Daoy (cell line): ENCODE measurements at regions not wholly inside any gene's neighbourhood (a gene's known extent, or its start where the extent isn't known, plus 50 kb on each side); places are given as distances from the start of the nearest gene placed in this dataset.
"Not testable (repeated sequence)": the region's sequence is repeated elsewhere in the genome, so short reads cannot be mapped to it uniquely, and the experiment has no call there.

Experiments
- DNase-seq: peaks from one replicate; pipeline ENCODE4 v3.0.0-alpha.2; 2015; ENCODE audit warnings: low read depth

DNA sequence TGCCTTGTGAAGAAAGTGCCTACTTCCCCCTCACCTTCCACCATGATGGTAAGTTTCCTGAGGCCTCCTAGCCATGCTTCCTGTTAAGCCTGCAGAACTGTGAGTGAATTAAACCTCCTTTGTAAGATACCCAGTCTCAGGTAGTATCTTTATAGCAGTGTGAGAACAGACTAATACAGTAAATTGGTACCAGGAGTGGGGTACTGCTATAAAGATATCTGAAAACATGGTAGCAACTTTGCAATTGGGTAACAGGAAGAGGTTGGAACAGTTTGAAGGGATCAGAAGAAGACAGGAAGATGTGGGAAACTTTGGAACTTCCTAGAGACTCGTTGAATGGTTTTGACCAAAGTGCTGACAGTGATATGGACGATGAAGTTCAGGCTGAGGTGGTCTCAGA is 550.3 kb upstream of the ADAMTS5 start:
- DNase-seq, result not testable (repeated sequence)

DNA sequence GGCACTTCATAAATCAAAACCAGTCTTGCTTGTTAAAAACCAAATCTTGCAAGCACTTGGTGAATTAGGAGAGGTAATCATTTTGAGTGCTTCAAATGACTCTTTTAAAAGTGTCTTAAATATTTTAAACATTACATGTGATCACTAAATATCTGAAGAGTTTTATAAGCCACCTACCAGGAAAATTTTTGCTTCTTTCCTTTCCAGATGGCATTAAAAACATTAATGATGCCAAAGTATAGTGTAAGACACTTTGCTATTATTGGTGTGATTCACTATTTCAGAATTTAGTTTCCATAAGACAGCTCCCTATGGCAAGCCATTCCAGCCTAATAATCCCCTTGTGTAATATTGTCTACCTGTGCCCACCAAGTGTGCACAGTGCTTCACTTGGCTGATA is 548.8 kb upstream of the ADAMTS5 start:
- no peak for DNase-seq

DNA sequence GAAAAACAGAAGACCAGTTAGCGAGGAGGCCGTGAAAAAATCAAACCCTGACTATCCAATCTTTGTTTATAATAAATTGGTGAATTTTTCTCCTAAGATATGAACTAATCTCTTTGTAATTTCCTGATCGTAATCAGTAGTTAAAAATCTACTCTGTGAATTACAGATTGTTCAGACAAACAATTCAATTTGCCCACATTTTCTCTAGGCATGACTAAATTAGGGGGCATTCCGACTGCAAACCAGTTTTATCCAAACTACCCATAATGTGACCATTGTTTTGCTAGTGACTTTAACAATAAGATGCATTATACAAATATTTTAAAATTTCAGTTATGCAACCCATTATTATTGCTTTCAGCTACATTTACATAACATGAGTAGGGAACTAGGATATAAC is 546.9 kb upstream of the ADAMTS5 start:
- DNase-seq, result no peak

DNA sequence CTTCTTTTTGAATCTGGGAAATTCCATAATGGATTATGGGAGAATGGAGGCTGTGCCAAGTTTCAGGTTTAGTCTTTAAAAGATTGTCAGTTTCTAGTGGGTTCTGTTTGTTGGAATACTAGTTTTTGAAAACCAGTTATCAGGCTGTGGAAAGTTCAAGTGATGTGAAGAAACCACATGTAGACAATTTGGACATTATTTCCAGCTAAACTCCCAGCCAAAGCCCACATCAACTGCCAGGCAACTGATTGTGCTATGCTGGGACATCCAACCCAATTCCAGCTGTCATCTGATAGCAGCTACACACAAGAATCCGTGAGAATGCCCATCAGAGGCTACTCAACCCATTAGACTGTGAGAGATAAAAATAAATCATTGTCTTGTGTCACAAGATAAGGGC is 546.1 kb upstream of the ADAMTS5 start:
- peak; percentile 11 for DNase-seq

DNA sequence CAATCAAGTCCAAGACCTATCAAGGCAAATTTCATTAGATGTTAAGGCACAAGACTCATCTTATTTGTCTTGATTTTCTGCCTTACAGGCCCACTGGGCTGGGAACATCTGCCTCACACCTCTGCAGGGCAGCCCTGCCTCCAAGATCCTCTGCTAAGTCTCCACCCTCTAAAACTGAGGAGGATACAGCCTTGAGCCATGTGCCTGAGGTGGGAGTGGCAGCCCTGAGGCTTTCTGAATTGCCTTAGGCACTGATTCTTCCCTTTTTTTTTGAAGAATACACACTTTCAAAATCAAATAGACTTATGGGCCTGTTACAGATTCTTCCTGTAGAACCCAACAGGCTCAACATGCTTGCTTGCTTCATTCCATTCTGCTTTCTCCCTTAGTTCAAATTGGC is 544.3 kb upstream of the ADAMTS5 start:
- no peak for DNase-seq

DNA sequence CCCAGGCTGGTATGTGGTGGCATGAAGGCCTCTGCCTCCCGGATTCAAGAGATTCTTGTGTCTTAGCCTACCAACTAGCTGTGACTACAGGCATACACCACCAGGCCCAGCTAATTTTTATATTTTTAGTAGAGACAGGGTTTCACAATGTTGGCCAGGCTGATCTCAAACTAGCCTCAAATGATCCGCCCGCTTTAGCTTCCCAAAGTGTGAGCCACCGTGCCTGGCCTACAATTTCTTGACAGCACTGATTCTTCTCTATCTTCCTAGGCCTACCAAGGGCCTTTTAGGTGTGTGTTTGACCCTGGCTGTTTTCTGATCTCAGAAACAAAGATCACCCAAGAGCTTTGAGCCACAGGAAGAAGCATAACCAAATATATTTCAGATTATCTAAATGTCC is 540.8 kb upstream of the ADAMTS5 start:
- no peak for DNase-seq

DNA sequence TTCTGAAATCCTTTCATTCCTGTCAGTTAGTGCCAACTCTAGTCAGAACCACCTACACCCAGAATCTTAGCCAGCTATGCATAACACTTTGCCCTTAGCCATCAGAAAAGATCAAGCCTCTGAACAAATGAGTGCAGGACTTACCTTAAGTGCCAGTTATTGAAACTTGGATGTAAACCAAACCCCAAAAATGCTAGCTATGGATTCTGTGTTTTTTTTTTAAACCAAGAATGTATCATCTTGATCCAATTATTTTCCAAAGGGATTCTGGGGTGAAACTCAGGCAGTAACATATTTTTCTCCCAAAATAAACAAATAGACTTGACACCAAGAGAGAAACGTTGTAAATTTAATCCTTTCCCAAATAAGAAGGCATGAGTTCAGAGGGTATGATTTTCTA is 538.6 kb upstream of the ADAMTS5 start:
- DNase-seq, result peak; percentile 34

DNA sequence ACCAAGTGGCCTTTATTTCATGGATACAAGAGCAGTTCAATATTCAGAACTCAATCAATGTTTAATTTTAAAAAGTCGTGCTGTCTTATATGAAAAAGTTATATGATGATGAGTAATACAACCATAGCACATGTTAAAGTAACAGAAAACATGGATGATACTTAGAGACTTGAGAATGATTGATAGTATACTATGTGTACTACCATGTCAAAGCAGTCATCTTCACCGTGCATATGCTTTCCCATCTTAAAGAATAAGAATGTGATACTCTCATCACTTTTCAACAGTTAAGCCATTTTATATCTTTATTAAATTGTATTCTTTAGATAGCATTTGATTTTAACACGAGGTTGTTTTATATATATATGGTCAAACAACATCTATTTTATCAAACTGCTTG is 535.9 kb upstream of the ADAMTS5 start:
- no peak for DNase-seq

DNA sequence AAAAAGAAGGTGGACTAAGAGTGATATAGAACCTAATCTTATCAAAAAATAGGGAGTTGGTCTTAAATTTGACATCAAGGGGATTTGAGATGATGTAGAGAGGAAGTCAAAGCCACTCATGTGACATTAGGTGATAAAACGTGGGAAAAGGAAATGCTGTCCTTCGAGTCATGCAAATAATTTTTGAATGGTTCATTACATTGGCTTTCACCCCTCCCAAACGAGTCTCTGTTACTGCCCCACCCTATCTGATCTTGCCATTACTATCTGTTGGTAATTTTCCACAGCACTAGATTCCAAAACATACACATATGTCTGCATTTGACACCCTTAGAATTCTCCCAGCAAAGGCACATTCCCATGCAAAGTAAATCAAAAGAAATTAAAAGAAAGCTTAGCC is 531.1 kb upstream of the ADAMTS5 start:
- DNase-seq, result no peak

DNA sequence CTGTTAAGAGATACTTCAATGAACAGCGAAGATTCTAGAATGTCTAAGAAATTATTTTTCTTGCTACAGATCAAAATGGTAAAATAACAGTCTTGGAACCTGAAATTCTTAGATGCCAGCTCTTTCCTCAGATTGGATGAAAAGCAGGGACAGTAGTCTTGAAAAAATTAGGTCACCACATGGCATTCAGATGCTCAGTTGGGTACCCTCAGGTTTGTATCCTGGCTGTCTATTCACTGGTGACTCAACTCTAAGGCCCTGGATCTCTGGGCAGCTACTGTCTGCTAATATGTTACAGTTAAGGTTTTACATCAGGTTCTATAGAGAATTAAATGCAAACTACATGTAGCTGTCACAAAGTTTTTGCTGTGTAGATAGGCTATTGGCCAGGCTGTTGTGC is 528.9 kb upstream of the ADAMTS5 start:
- DNase-seq, result no peak

DNA sequence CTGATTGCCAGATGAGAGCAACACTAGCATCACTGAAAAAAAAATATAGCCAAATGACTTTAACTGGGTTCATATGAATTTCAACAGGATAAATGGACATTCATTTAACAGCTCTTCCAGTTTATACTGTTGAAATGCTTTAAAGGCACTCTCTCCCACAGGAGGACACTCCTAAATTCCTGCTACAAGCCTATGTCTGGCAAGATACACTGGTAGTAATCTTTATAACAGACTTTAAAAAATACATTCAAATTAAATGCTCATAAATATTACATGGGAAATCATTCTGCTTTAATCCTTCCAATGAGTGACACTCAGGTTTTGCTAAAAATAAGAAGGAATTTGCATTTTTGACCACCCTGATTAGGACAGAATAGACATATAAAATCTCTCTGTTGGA is 526.7 kb upstream of the ADAMTS5 start:
- no peak for DNase-seq

DNA sequence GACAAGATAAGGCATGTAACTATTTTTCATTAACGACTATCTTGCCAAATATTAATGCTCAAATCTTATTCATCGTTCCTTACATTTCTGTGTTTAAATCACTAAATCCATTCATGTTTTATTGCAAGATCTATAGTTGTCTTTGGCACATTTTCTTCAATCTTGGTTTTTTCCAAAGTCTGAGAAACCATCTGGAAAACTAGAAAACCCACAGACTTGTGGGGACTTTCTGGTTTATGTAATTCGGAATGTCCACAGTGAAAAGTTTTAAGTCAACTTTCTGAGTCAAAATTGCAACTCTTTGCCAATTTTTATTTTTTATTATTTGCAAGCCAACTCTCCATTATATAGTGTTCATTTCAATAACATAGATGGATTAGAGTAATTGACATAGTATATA is 520.8 kb upstream of the ADAMTS5 start:
- DNase-seq, result no peak

DNA sequence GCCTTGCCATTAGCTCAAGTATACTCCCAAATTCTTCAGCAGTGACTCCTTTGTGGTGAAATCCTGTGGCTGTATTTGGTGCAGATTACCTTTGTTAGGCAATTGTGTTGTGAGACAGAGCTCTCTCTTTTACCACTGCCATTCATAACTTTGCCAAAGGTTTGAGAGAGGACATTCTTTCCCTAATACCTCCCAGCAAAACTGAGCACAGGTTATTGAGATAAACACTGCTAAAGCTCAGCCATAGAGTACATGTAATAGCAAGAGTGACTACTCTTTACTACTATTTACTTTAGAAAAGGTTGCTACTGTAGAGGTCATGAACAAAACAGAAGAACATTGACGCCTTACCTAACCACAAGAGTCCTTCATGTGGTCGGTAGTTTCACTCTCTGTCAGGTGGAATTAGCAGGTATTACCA is 514.0 kb upstream of the ADAMTS5 start:
- DNase-seq, result peak; percentile 34

DNA sequence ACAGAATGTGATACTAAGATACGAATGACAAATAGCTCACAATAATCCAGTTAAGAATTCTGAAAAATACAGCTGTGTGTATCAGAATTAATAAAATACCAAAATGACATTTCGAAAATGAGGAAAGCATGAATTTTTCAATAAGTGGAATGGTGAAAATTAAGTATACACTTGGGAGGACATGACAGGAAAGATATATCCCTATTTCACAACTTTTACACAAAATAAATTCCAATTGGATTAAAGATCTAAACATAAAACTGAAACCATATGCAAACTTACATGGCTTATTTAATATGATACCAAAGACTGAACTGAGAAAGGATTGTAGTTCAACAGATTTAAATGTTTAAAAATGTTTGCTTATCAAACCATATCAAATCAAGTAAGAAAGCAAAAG is 510.4 kb upstream of the ADAMTS5 start:
- DNase-seq, result no peak

DNA sequence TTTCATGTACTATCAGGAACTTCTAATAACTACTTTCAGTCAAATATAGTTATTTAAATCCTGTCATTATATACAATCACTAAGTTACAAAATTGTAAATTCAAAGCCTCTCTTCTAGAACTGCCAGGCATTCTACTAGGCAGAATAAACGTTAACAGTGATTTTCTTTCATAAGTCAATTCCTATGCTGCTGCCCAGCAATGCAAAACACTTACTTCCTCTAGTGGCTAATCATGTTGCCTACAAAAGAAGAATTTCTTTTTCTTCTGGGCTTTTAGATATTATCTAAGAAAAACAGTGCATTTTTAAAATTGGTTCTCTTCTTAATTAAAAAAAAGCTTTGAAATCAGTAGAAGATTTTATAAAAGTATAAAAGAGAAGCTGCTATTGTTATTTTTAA is 509.8 kb upstream of the ADAMTS5 start:
- no peak for DNase-seq

DNA sequence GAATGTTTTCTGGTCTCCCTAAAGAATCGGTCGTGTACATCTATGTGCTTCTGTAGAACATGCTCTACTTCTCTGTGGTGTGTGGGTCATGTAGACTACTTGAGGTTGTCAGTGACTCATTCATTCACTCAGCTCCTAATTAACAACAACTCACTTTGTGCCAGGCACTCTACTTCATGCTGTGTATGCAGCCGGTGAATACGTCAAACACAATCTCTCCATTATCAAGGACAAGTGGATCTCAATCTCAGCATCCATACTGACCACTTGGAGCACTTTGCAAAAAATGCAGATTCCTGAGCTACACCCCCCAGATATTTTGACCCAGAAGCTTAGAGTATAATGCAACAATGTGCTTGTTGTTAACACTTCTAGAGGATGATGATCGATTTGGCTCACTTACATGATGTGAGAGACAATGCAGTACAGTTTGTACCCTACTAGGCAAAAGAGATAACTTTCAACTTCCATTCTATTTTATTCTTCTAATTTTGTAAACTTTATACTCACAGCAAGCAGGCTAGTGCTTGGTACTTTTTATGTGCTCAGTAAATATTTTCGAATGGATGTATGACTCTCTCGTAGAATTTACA is 508.6 kb upstream of the ADAMTS5 start:
- peak; percentile 26 for DNase-seq

DNA sequence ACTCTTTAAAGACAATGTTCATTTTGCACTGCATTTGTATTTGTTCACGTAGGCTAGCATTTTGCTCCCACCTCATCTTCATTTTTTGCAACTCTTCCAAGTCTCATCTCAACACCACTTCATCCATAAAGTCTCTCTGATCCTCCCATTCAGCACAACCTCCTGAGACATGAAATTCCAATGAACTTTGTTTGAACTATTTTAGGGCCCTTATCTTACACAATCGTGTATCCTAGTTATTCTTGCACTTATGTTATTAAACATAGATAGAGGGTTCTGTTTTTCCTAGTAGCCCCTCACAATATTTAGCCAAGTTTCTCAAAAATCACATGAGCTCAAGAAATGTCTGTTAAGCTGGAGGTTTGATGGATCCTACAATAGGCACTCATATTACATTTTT is 500.5 kb upstream of the ADAMTS5 start:
- no peak for DNase-seq

DNA sequence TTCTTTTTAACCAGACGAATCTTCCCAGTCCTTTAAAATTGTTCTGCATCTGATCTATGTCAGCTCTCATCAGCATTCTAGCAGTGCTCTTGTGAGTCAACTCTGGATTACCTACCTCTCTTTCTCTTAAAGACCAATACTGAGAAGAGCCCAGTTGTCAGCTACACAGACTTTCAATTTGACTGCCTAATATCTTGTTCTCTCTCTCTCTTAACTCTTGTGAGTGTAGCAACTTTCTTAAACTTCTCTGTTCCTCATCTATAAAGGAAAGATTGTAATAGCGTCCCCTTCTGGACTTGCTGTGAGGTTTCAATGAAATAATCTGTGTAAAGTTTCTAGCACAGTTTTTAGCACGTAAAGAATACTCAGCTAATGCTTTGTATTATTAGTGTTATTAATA is 499.3 kb upstream of the ADAMTS5 start:
- DNase-seq, result no peak

DNA sequence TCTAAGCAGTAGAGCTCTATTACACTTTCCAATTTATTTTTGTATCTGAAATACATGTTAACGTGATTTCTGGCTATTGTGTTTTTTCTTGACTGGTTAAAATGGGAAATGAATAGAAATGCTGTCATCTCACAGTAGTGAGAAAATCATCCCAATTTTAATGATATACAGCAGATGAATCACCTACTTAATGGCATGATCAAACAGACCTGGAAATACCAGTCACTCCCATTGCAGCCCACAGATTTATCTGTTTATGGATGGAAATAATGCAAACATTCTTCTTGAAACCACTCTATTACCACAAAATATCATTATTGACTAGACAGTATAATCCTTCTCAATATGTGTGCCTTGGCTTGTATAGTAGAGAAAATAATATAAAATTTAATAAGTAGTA is 497.8 kb upstream of the ADAMTS5 start:
- peak; percentile 36 for DNase-seq

DNA sequence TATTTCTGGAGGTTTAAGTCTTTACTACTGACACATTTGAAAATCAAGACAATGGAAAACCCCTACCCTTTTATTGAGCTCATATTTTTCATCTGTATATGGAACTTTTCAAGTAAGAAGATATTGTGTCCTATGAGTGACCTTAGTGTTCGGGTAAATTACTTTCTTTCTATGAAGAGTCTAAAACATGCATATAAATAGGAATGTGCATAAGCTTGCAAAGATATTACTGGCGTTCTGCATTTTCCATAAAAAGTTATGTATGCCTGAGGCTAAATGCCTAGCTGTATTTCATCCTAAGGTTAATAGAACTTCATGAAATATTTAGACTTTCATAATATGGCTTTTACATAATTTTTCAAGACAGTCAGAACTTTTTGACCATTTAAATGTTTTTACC is 495.8 kb upstream of the ADAMTS5 start:
- DNase-seq, result no peak

DNA sequence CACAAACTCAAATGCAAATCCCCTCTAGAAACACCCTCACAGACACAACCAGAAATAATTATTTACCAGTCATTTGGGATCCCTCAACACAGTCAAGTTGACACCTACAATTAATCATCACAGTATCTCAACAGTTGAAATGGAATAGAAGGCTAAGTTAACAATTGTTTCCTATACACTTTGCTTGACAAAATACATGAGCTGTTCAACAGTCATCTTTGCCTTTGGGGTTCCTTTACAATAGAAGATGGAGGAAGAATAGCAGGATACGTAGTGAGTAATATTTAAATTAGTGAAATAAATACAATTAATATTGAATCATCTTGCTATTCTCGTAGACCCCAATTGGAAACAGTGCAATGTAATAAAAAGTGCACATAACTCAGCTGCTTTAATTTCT is 487.3 kb upstream of the ADAMTS5 start:
- no peak for DNase-seq

DNA sequence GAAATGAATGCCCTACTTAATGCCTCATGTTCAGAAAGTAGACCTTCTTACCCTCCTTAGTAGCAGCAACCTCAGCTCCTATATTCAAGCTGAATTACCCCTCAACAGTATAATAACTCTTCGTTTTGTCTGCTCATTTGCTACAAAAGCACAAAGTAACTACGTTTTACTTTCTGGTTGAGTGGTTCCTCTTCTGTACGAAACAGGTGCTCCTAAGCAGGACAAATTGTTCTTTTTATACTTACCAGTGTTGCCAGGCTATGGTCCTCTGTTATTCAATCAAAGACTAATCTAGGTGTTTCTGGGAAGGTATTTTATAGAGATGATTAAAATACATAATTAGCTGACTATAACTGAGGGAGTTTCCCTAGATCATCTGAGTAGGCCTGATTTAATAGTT is 484.2 kb upstream of the ADAMTS5 start:
- DNase-seq, result no peak

DNA sequence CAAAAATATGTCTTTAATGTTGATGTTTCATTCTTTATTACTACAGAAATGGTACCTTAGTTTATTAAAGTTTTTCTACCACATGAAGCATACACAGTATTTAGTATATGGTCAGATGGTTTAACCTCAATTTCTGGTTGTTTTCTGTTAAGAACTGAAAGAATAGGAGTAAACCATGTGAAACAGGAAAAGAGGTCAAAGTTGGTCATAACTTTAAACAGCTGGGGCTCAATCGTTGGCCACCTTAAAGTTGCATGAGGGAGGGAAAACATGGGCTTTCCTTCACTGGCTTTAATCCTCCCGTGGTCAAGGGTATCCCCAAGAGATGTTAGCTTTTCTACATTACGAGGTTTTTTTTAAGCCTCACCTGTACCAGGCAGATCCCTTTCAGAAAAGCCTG is 483.3 kb upstream of the ADAMTS5 start:
- no peak for DNase-seq

DNA sequence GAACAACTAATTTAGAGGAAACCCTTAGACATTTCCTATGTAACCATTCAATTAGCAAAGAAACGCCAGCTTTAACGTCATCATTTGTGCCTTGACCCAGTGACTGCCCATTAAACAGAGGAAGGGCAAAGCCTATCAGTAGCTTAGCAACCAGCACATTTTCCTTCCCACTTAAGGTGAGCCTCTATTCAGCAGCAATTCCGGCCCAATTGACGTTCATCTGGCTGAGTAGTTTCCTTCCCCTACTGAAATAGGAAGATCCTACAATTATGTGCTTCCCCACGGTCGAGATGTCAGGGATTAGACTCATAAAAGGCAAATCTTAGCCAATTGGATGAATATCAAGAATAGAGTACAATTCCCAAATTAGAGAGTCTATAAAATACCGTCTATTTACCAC is 482.1 kb upstream of the ADAMTS5 start:
- no peak for DNase-seq

DNA sequence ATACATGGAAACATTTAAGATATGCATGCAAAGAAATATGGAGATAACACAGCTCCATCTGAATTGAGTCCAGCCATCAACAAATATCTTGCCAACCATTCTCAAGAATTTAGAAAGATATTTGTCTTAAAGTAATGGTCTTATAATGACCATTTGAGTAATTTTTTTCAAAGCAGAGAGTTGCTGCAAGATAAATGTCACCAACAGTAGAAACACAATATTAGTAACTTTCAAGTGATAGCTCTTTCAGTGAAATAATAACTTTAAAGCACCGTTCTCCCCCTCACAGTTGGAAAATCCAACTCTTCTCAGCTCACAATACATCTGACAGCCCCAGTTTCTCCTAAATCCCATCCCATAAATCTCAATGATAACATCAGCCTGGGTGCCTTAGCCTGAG is 481.0 kb upstream of the ADAMTS5 start:
- DNase-seq, result no peak
